ENCODE measurements at regions not wholly inside any gene's neighbourhood (a gene's known extent, or its start where the extent isn't known, plus 50 kb on each side); places are given as distances from the start of the nearest gene placed in this dataset.
"Not testable (repeated sequence)": the region's sequence is repeated elsewhere in the genome, so short reads cannot be mapped to it uniquely, and the experiment has no call there.

GRCh38 chr11:67862896-67863295 is 141.0 kb downstream of the UNC93B1 start:
- TF ChIP-seq EZH2 (IDR thresholded peaks at IDR 0.05; ENCODE audit: insufficient read depth, poor library complexity, severe bottlenecking); EZH2phosphoT487 (IDR thresholded peaks at IDR 0.05; ENCODE audit: insufficient read depth, low read depth): not testable (repeated sequence)

All from GM23248 (cell line).